Activated naive CD4-positive, alpha-beta T cell (primary cell): ENCODE measurements at regions not wholly inside any gene's neighbourhood (a gene's known extent, or its start where the extent isn't known, plus 50 kb on each side); places are given as distances from the start of the nearest gene placed in this dataset.

Experiments
- DNase-seq, 4 experiments: peaks; one replicate each; lab custom pipeline; 2025; lab: John Stamatoyannopoulos, UW

GRCh38 chr1:30419831-30420230 is 303.6 kb downstream of the MATN1 start:
- no peak for DNase-seq

- DNase-seq, result no peak
These were observed 304.3 kb downstream of the MATN1 start for GRCh38 chr1:30418939-30419720.

GRCh38 chr1:30418061-30418938 is 305.1 kb downstream of the MATN1 start:
- DNase-seq, result no peak

GRCh38 chr1:30417701-30418046 is 305.7 kb downstream of the MATN1 start:
- no peak for DNase-seq

- no peak for DNase-seq
These were observed 306.2 kb downstream of the MATN1 start for GRCh38 chr1:30417001-30417700.

- no peak for DNase-seq
These were observed 307.1 kb downstream of the MATN1 start for GRCh38 chr1:30416221-30416820.

- DNase-seq, result no peak
These were observed 308.0 kb downstream of the MATN1 start for GRCh38 chr1:30415171-30415940.

GRCh38 chr1:30414851-30415165 is 308.6 kb downstream of the MATN1 start:
- no peak for DNase-seq

GRCh38 chr1:30414086-30414850 is 309.1 kb downstream of the MATN1 start:
- DNase-seq, result no peak

- DNase-seq, result no peak
These were observed 309.8 kb downstream of the MATN1 start for GRCh38 chr1:30413606-30414005.

GRCh38 chr1:30413111-30413440 is 310.3 kb downstream of the MATN1 start:
- no peak for DNase-seq

GRCh38 chr1:30412241-30413110 is 310.9 kb downstream of the MATN1 start:
- DNase-seq, result no peak

- DNase-seq, result no peak
These were observed 312.2 kb downstream of the MATN1 start for GRCh38 chr1:30411206-30411605.

GRCh38 chr1:30410153-30410851 is 313.1 kb downstream of the MATN1 start:
- no peak for DNase-seq

GRCh38 chr1:30409476-30410152 is 313.8 kb downstream of the MATN1 start:
- no peak for DNase-seq

- DNase-seq, result no peak
These were observed 315.4 kb downstream of the MATN1 start for GRCh38 chr1:30407865-30408580.

GRCh38 chr1:30406996-30407864 is 316.2 kb downstream of the MATN1 start:
- no peak for DNase-seq
